Limb (tissue), 2 donors: ENCODE measurements at regions not wholly inside any gene's neighbourhood (a gene's known extent, or its start where the extent isn't known, plus 50 kb on each side); places are given as distances from the start of the nearest gene placed in this dataset.
"Not testable (repeated sequence)": the region's sequence is repeated elsewhere in the genome, so short reads cannot be mapped to it uniquely, and the experiment has no call there.

ENCODE experiments used
- DNase-seq, 2 donors: peaks; one replicate each; pipeline ENCODE4 v3.0.0-alpha.2; 2016; ENCODE audit errors: extremely low spot score in 2 of 2

DNA sequence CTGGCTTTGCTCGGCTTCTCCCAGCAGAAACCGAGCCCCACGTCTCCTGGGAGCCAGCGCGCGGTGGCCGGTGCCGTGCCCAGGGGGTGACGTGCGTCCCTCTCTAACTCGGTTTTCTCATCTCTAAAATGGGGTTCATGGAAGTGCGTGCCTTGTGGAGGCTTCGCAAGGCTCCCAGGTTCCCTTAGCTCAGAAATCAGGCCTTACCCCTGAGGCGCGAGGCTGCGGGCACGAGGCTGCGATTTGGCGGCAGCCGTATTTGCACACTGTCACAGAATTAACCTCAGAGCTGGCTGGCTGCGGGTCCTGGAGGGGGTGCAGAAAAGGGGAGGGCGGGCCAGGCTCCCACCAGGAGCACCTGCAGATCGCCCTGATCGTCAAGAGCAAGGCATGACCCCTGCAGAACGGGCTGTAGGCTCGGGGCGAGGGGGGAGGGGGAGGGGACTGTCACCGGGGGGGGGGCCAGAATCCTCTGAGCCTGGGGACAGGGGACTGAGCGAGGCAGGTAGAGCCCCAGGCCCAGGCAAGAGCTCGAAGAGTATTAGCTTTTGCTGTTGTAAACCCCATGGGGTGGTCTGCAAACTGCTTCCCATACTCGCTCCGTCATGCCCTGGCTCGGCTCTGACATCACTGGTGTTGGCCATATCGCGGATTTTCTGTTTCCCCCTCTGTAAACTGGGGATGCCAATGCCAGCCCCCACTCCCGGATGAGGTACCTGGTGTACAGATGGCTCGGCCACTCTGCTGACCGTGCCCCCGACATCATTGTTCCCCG lies 62.2 kb downstream of the CCNE1 start:
- DNase-seq, result no peak

GRCh38 chr19:29875931-29876330 lies 64.1 kb downstream of the CCNE1 start:
- no peak for DNase-seq

- DNase-seq, result no peak
Measured at GRCh38 chr19:29876414-29876813, 64.6 kb downstream of the CCNE1 start.

DNA sequence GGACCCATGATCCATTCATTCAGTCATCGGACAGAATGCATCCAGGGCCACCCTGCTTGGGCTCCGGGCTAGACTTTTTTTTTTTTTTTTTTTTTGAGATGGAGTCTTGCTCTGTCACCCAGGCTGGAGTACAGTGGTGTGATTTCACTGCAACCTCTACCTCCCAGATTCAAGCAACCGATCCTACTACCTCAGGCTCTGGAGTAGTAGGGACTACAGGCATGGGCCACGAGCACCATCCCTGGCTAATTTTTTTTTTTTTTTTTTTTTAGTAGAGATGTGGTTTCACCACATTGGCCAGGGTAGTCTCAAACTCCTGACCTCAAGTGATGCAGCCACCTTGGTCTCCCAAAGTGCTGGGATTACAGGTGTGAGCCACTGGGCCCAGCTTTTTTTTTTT lies 65.1 kb downstream of the CCNE1 start:
- DNase-seq, result not testable (repeated sequence)

DNA sequence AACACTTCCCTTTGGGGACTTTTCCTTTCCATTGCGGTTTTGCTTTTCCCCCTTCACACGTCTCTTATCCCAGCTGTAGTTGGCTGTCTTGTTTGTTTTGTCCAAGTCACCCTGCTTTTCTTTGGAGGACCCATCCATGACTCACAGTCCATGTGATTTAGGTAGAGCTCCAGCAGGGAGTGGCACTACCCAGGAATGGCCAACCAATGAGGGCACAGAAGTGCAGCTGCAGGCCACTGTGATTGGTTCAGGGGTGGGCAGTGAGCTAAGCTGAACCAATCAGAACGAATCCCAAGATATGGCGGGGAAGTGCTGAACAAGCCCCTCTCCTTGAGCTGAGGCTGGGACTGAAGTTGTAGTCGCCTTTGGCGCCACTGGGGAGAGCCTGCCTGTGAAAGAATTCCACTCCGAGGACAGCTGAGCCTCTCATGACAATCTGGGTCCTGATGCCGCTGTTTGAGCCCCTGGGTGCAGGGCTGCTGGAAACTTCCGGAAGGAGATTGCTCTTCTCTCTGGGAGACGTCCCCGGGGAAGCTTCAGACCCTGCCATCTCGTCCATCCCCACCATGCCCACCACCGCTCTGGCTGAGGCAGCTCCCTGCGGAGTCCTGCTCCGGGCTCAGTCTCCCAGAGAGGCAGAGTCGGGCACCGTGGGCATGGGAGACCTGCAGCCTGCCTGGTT lies 62.9 kb upstream of the URI1 start:
- DNase-seq, result no peak

DNA sequence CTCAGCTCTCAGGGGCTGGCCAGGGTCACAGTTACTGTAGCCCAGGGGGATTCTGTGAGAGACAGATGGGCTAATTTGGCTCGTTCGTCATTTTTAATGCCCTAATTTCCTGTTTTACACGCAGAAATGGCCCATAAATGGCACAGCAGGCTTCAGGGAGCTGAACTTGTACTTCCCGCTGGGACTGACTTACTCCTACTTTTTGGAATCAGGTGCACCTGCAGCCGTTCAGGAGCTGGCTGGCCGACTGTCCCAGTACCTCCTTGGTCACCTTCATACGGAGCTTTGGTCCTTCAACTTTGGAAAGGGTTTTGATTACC lies 62.4 kb upstream of the URI1 start:
- DNase-seq, result no peak

DNA sequence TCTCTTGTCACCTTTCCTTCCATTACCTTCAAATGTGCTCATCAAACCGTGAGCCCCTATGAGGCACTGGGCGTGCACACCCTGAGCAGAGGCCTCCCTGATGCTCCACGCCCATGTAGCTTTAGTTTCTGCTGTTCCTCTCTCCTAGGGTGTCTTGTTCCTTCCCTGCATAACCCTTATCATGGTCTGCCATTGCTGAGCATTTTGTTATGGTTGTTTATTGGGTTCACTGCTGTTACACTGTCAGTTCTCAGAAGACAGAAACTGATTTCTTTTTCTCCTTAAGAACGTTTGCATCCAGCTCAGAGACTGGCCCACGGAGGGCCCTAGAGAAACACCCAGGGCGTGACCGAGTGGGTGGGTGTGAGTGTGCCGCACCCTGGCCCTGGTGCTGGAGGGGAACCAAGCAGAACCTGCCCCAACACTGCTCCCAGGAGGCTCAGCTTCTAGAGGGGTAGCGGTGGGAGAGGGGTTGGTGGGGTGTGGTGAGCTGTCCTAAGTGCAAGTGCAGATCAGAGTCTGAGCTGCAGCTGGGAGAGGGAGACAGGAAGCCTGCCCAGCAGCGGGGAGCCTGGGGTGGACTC lies 61.4 kb upstream of the URI1 start:
- no peak for DNase-seq

DNA sequence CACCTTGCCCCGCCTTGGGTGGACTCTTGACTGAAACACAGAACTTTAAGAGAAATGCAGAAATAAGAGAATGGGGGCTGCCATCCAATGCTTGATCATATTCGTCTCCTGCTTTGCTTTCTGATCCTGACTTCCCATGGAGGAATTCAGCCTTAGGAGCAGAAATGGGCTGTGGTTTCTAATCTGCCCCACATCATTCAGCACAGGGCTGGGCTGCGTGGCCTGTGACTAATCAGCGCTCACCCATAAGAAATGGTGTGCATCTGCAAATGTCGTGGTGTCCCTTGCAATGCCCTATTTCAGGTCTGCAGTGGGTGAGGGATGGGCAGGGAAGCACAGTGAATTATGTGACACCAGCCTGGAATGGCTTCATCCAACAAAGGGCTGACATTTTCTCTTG lies 60.7 kb upstream of the URI1 start:
- DNase-seq, result no peak

- DNase-seq, result no peak
Measured at GRCh38 chr19:29882719-29883105, 59.3 kb upstream of the URI1 start.

DNA sequence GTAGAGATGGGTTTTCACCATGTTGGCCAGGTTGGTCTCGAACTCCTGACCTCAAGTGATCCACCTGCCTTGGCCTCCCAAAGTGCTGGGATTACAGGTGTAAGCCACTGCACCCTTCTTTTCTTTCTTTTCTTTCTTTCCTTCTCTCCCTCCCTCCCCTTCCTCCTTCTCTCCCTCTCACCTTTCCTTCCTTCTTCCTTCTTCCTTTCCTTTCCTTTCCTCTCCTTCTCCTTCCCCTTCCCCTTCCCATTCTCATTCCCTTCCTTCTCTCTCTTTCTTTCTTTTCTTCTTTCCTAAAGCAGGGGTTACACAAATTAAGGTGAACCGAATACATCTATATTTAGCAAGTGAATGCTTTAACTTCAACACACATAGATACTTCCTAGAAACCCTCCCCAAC lies 58.0 kb upstream of the URI1 start:
- DNase-seq, result no peak

DNA sequence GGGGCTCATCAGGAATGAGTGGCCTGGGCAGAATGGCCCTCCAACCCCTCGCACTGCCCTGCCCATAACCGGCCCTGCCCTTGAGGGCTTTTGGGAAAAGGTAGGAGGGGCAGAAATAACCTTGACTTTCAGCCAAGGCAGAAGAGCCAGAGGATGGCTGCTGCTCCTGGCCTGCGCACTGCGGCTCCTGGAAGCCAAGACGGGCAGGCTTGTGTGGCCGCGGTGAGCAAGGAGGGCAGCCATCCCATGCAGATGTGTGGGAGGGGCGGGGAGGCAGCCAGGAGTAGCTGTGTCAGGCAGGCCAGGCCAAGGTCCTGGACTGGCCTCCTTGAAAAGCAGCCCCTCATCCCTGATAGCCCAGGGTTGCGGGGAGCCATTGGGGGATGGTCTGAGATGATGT lies 57.6 kb upstream of the URI1 start:
- DNase-seq, result no peak

DNA sequence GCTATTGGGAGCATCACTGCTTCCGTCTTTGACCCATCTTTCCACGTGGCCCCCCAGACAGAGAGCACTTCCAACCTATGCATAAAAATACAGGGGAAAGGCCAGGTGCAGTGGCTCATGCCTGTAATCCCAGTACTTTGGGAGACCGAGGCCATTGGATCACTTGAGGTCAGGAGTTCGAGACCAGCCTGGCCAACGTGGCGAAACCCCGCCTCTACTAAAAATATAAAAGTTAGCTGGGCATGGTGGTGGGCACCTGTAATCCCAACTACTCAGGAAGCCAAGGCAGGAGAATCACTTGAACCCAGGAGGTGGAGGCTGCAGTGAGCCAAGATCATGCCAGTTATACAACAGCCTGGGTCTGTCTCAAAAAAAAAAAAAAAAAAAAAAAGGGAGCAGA lies 55.9 kb upstream of the URI1 start:
- DNase-seq, result not testable (repeated sequence)

GRCh38 chr19:29886586-29886985 lies 55.5 kb upstream of the URI1 start:
- no peak for DNase-seq

GRCh38 chr19:29887442-29887855 lies 54.6 kb upstream of the URI1 start:
- DNase-seq, result peak in 1 of 2 donors; percentile 10

- DNase-seq, result not testable (repeated sequence)
Measured at GRCh38 chr19:29888047-29888446, 54.0 kb upstream of the URI1 start.

DNA sequence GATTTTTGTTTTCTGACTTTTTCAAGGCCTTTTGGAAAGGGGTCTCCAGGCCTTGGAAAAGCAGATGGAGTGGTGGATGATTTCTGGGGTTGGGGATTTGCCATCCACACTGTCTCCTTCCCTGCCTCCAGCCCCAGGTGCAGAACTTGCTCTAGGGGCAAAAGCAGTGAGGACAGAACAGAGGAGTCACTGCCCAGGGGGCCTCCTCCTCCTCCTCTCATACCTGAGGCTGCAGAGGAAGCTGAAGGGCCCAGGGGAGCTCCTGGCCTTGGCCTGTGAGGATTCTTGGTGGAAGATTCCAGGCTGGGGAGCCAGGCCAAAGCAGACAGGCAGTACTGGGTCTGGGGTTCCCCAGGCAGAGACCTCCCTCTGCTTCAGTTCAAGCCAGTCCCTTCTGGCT lies 52.3 kb upstream of the URI1 start:
- no peak for DNase-seq

DNA sequence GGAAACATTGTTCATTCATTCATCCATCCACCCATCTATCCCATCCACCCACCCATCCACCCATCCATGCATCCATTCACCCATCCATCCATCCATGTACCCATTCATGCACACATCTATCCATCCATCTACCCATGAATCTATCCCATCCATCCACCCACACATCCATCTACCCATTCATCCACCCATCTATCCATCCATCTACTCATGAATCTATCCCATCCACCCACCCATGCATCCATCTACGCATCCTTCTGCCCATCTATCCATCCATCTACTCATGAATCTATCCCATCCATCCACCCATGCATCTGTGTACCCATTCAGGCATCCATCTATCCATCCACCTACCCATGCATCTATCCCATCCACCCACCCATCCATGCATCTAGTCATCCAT lies 51.6 kb upstream of the URI1 start:
- no peak for DNase-seq
